ENCODE measurements at regions not wholly inside any gene's neighbourhood (a gene's known extent, or its start where the extent isn't known, plus 50 kb on each side); places are given as distances from the start of the nearest gene placed in this dataset.

GRCh38 chr12:34286483-34286882 lies 264.2 kb downstream of the ALG10 start:
- TF ChIP-seq CTCF (IDR thresholded peaks at IDR 0.05; ENCODE audit: low read depth, low read length) = no peak
- no peak for TF ChIP-seq POLR2A (IDR thresholded peaks at IDR 0.05; ENCODE audit: extremely low read depth, insufficient read length)
- TF ChIP-seq MAX (IDR thresholded peaks at IDR 0.05; ENCODE audit: low read depth, low read length) = no peak
